Chondrocyte (in vitro differentiated cells): ENCODE measurements at regions not wholly inside any gene's neighbourhood (a gene's known extent, or its start where the extent isn't known, plus 50 kb on each side); places are given as distances from the start of the nearest gene placed in this dataset.

Experiments
- DNase-seq: peaks from one replicate; pipeline ENCODE4 v3.0.0; 2021; ENCODE audit warnings: mixed read lengths, low spot score
- H3K27ac Mint-ChIP-seq: one replicate; pipeline ENCODE4 v1.8.0; 2021; ENCODE audit warnings: mild to moderate bottlenecking, moderate library complexity, mixed read lengths; ENCODE audit not compliant: unreplicated experiment
- H3K27me3 Mint-ChIP-seq: 2 replicates; pipeline ENCODE4 v1.8.0; 2021; ENCODE audit warnings: low read depth, mixed read lengths
- H3K36me3 Mint-ChIP-seq: 2 replicates; pipeline ENCODE4 v1.8.0; 2021; ENCODE audit warnings: low read depth, mixed read lengths
- H3K4me1 Mint-ChIP-seq: 2 replicates; pipeline ENCODE4 v1.8.0; 2021; ENCODE audit warnings: low read depth, mild to moderate bottlenecking, mixed read lengths
- H3K4me3 Mint-ChIP-seq: one replicate; pipeline ENCODE4 v1.8.0; 2021; ENCODE audit warnings: mild to moderate bottlenecking, moderate library complexity, mixed read lengths; ENCODE audit not compliant: unreplicated experiment
- H3K9me3 Mint-ChIP-seq: 2 replicates; pipeline ENCODE4 v1.8.0; 2021; ENCODE audit warnings: low read depth, mixed read lengths
- TF ChIP-seq, protein P1 (sequence below): fragments of 200-600 bp; sonication (generic); IDR thresholded peaks from 2 replicates; pipeline ENCODE4 v1.5.0; 2021; ENCODE audit warnings: antibody characterized with exemption, mild to moderate bottlenecking, moderate library complexity

DNA sequence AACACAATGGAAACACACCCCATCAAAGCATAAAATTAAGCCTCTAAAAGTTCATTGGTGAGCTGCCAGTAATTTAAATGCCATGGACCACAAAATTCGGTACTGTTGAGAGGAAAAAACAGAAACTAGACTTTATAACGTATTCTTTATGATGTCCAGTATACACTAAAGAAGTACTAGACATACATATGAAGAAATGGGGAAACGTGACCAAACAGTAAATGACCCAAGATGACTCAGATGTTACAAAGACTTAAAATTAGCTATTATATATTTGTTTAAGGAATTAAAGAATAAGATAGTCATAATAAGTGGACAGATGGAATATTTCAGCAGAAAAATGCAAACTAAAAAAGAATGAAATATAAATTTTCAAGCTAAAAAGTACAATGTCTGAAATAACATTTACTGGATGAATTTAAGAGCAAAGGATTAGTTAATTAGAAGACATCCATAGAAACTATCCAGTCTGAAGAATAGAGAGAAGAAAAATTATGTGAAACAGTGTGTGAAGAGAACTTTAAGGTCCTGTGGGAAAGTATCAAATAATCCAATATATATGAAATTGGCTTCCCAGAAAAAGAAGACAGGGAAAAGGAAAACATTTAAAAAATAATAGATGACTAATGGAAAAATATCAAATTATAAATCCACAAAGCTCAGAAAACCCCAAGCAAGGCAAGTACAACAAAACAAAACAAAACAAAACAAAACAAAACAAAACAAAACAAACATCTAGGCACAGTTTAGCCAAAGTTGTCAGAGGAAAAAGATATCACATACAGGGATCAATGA, 69.4 kb downstream of the SAMD9 start:
- Mint-ChIP-seq H3K27me3 (no peaks in the 10 kb centered on the region), H3K4me1 (peaks cover 37% of the 10 kb centered on the region), H3K9me3 (peaks cover 9% of the 10 kb centered on the region), H3K27ac (no peak overlapping the region), H3K4me3 (no peak overlapping the region), H3K36me3 (peaks cover 2% of the 10 kb centered on the region)
- no peak for DNase-seq
- TF ChIP-seq, protein P1, sequence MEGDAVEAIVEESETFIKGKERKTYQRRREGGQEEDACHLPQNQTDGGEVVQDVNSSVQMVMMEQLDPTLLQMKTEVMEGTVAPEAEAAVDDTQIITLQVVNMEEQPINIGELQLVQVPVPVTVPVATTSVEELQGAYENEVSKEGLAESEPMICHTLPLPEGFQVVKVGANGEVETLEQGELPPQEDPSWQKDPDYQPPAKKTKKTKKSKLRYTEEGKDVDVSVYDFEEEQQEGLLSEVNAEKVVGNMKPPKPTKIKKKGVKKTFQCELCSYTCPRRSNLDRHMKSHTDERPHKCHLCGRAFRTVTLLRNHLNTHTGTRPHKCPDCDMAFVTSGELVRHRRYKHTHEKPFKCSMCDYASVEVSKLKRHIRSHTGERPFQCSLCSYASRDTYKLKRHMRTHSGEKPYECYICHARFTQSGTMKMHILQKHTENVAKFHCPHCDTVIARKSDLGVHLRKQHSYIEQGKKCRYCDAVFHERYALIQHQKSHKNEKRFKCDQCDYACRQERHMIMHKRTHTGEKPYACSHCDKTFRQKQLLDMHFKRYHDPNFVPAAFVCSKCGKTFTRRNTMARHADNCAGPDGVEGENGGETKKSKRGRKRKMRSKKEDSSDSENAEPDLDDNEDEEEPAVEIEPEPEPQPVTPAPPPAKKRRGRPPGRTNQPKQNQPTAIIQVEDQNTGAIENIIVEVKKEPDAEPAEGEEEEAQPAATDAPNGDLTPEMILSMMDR: no peak

GRCh38 chr7:93047514-93048099, 70.2 kb downstream of the SAMD9 start:
- H3K4me1 Mint-ChIP-seq: peaks cover 39% of the 10 kb centered on the region
- H3K27me3 Mint-ChIP-seq: no peaks in the 10 kb centered on the region
- peaks cover 9% of the 10 kb centered on the region for H3K9me3 Mint-ChIP-seq
- peaks cover 2% of the 10 kb centered on the region for H3K36me3 Mint-ChIP-seq
- no peak overlapping the region for H3K27ac Mint-ChIP-seq
- no peak for DNase-seq
- TF ChIP-seq, protein P1: no peak
- H3K4me3 Mint-ChIP-seq: no peak overlapping the region

DNA sequence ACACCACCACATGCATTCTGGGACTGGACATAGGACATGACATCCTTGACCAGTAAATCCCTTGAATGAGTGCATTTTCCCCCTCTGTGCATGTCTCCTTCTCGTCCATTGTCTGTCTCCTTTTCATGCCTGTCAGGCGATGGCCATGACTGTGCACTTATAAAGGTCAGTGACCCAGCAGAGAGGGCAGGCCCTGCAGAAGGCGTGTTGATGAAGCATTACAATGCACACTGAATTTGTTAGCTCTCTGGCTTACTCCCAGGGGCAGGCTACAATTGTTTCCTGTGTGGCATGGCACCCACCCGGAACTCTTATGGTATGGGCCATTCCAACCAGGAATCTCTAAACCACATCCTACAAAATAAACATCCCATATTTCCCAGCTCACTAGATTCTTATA, 71.1 kb downstream of the SAMD9 start:
- TF ChIP-seq, protein P1: no peak
- H3K36me3 Mint-ChIP-seq: peaks cover 2% of the 10 kb centered on the region
- H3K27ac Mint-ChIP-seq: no peak overlapping the region
- no peaks in the 10 kb centered on the region for H3K27me3 Mint-ChIP-seq
- H3K4me3 Mint-ChIP-seq: no peak overlapping the region
- peaks cover 9% of the 10 kb centered on the region for H3K9me3 Mint-ChIP-seq
- H3K4me1 Mint-ChIP-seq: peaks cover 42% of the 10 kb centered on the region
- DNase-seq: no peak

- Mint-ChIP-seq H3K9me3 (peaks cover 9% of the 10 kb centered on the region), H3K4me3 (peak overlapping the region; percentile 34)
- TF ChIP-seq, protein P1: no peak
Measured at GRCh38 chr7:93044147-93044810, 73.5 kb downstream of the SAMD9 start.

GRCh38 chr7:93043385-93043985, 74.3 kb downstream of the SAMD9 start:
- TF ChIP-seq, protein P1: peak; percentile 20
- Mint-ChIP-seq H3K9me3 (peaks cover 6% of the 10 kb centered on the region), H3K4me3 (peak overlapping the region; percentile 34), H3K36me3 (peaks cover 2% of the 10 kb centered on the region), H3K4me1 (peaks cover 38% of the 10 kb centered on the region), H3K27ac (peak overlapping the region; percentile 85), H3K27me3 (no peaks in the 10 kb centered on the region)
- DNase-seq: peak; percentile 93

More at GRCh38 chr7:93044147-93044810, 73.5 kb downstream of the SAMD9 start:
- Mint-ChIP-seq H3K27ac (peak overlapping the region; percentile 85), H3K4me1 (peaks cover 40% of the 10 kb centered on the region), H3K27me3 (no peaks in the 10 kb centered on the region), H3K36me3 (peaks cover 2% of the 10 kb centered on the region)
- DNase-seq: no peak
